ENCODE measurements at regions not wholly inside any gene's neighbourhood (a gene's known extent, or its start where the extent isn't known, plus 50 kb on each side); places are given as distances from the start of the nearest gene placed in this dataset.

DNA sequence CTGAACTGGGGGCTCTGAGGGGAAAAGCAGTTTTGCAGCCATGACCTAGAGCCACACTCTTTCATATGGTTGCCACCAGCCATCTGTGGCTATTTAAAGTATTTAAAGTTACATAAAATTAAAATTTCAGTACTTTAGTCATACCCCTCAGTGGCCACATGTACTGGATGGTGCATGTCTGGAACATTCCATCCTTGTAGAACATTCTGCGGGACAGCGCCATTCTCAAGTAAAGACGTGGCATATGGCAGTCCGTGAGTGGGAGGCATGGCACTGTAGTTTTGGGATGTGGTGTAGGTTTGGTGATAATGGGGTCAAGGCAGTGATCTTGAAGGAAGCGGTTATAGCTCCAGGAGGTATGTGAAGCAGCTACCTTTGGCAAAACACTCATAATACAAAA lies 61.4 kb upstream of the NFIL3 start:
- TF ChIP-seq POLR2A (IDR thresholded peaks at IDR 0.05) (no peak), CTCF (IDR thresholded peaks at IDR 0.05) (no peak)
